K562 (cell line): ENCODE measurements at regions not wholly inside any gene's neighbourhood (a gene's known extent, or its start where the extent isn't known, plus 50 kb on each side); places are given as distances from the start of the nearest gene placed in this dataset.

Experiments
- GABPA ChIP-seq: fragments of 200-800 bp; sonication (Bioruptor generic); conservative IDR thresholded peaks from 2 replicates; pipeline ENCODE4 v1.6.1; 2016; ENCODE audit warnings: low read depth, missing genetic modification characterization, missing compliant biosample characterization
- KDM1A ChIP-seq, 2 experiments: fragments of 450-650 bp; IDR thresholded peaks; 2 replicates each; pipeline ENCODE4 v1.6.1; 2016; ENCODE audit warnings: mild to moderate bottlenecking in 2 of 2
- PHF8 ChIP-seq: fragments of 200-600 bp; sonication (generic); IDR thresholded peaks from 2 replicates; pipeline ENCODE4 v1.6.1; 2012; ENCODE audit warnings: mixed run types, mild to moderate bottlenecking, inconsistent platforms, low read length, moderate library complexity, borderline replicate concordance
- TBP ChIP-seq: optimal IDR thresholded peaks from 2 replicates; pipeline ENCODE3; 2011; ENCODE audit warnings: low read depth, low read length, improper control_type of control experiment
- TF ChIP-seq, protein P1 (sequence below): sonication (generic); formaldehyde crosslinking; IDR thresholded peaks from 2 replicates; pipeline ENCODE4 v1.4.0; 2020; ENCODE audit warnings: mild to moderate bottlenecking, missing genetic modification reagents

DNA sequence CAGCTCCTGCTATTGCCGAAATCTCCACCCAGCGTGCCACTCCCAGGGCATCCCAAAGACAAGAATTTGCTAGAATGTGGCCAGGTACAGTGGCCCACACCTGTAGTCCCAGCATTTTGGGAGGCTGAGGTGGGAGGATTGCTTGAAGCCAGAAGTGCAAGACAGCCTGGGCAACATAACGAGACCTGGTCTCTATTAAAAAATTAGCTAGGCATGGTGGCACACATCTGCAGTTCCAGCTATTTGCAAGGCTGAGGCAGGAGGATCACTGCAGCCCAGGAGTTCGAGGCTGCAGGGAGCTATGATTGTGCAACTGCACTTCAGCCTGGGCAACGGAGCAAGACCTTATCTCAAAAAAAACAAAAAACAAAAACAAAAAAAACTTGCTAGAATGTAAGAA lies 73.3 kb upstream of the LYZL2 start:
- TF ChIP-seq TBP = no peak
- TF ChIP-seq KDM1A (IDR thresholded peaks at IDR 0.05) = no peak
- TF ChIP-seq PHF8 = no peak
- no peak for TF ChIP-seq GABPA (tag)
- TF ChIP-seq, protein P1, sequence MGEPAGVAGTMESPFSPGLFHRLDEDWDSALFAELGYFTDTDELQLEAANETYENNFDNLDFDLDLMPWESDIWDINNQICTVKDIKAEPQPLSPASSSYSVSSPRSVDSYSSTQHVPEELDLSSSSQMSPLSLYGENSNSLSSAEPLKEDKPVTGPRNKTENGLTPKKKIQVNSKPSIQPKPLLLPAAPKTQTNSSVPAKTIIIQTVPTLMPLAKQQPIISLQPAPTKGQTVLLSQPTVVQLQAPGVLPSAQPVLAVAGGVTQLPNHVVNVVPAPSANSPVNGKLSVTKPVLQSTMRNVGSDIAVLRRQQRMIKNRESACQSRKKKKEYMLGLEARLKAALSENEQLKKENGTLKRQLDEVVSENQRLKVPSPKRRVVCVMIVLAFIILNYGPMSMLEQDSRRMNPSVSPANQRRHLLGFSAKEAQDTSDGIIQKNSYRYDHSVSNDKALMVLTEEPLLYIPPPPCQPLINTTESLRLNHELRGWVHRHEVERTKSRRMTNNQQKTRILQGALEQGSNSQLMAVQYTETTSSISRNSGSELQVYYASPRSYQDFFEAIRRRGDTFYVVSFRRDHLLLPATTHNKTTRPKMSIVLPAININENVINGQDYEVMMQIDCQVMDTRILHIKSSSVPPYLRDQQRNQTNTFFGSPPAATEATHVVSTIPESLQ = no peak
